ENCODE measurements at regions not wholly inside any gene's neighbourhood (a gene's known extent, or its start where the extent isn't known, plus 50 kb on each side); places are given as distances from the start of the nearest gene placed in this dataset.

DNA sequence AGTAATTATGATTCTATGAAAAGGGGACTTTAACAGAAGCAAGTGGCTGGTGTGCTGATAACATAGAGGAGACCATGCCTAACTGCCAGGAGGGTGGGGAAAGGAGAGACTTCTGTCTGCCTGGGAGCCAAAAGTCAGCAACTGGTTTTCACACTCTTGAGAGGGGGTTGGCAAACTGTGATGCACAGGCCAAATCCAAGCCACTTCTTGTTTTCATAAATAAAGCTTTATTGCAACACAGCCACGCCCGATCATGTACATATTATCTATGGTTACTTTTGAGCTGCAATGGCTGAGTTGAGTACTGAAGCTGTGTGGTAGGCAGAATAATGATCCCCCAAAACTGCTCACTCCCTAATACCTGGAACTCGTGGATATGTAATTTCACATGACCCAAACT is 208.4 kb downstream of the LNPK start:
- TF ChIP-seq POLR2A (IDR thresholded peaks at IDR 0.05; ENCODE audit: control extremely low read depth in 1 of 2, low read depth in 2 of 2, low read length in 2 of 2), result no peak
- no peak for TF ChIP-seq FOSL1 (IDR thresholded peaks at IDR 0.05; ENCODE audit: insufficient read depth, low read depth, low read length)
- TF ChIP-seq, protein P1, sequence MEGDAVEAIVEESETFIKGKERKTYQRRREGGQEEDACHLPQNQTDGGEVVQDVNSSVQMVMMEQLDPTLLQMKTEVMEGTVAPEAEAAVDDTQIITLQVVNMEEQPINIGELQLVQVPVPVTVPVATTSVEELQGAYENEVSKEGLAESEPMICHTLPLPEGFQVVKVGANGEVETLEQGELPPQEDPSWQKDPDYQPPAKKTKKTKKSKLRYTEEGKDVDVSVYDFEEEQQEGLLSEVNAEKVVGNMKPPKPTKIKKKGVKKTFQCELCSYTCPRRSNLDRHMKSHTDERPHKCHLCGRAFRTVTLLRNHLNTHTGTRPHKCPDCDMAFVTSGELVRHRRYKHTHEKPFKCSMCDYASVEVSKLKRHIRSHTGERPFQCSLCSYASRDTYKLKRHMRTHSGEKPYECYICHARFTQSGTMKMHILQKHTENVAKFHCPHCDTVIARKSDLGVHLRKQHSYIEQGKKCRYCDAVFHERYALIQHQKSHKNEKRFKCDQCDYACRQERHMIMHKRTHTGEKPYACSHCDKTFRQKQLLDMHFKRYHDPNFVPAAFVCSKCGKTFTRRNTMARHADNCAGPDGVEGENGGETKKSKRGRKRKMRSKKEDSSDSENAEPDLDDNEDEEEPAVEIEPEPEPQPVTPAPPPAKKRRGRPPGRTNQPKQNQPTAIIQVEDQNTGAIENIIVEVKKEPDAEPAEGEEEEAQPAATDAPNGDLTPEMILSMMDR (IDR thresholded peaks at IDR 0.05; ENCODE audit: control extremely low read depth in 1 of 3, insufficient read depth in 1 of 3, low read depth in 1 of 3, low read length in 3 of 3), result no peak
- no peak for TF ChIP-seq GTF2F1 (IDR thresholded peaks at IDR 0.05; ENCODE audit: borderline replicate concordance, low read depth, low read length)
- TF ChIP-seq NANOG (IDR thresholded peaks at IDR 0.05; ENCODE audit: insufficient read depth, low read depth, low read length, poor library complexity, severe bottlenecking), result no peak
- TF ChIP-seq TAF1 (IDR thresholded peaks at IDR 0.05; ENCODE audit: low read depth, low read length), result no peak
- no peak for TF ChIP-seq RFX5 (IDR thresholded peaks at IDR 0.05; ENCODE audit: borderline replicate concordance, low read depth, low read length)
- TF ChIP-seq RNF2 (IDR thresholded peaks at IDR 0.05; ENCODE audit: borderline replicate concordance, low read depth, low read length, missing control alignments, poor library complexity, severe bottlenecking), result no peak

Measured in H1 (cell line).